Breast epithelium (tissue), 3 donors: ENCODE measurements at regions not wholly inside any gene's neighbourhood (a gene's known extent, or its start where the extent isn't known, plus 50 kb on each side); places are given as distances from the start of the nearest gene placed in this dataset.

Experiments used
- POLR2A ChIP-seq: fragments of 450-650 bp; IDR thresholded peaks from one replicate; pipeline ENCODE4 v1.6.1; 2016; ENCODE audit warnings: antibody characterized with exemption, mild to moderate bottlenecking, moderate library complexity
- POLR2AphosphoS5 ChIP-seq, 3 donors: sonication (generic); formaldehyde crosslinking; IDR thresholded peaks; one replicate each; pipeline ENCODE4 v1.6.1; 2017; ENCODE audit warnings: antibody characterized with exemption in 3 of 3
- TF ChIP-seq, protein P1 (sequence below), 3 donors: fragments of 450-650 bp; IDR thresholded peaks; one replicate each; pipeline ENCODE4 v1.5.1; 2016 to 2017; ENCODE audit warnings: antibody characterized with exemption in 3 of 3, mild to moderate bottlenecking in 3 of 3, moderate library complexity in 3 of 3

DNA sequence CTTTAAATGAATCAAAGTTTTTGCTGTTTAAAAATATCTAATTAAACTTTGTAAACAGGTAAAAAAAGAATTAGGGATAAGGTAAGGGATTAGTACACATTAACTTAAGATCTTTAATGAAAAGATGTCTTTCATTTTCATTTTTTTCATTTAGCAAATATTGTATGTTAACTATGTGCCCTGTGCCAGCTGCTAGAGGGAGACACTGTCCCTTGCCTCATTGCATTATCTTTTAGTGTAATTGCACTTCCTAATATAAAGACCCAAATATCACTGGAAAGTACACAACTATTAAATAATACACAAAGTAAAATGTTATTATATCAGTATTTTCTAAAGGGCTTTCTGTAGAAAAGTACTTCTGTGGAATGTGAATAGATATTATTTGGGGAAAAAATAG, 102.7 kb downstream of the GPR37 start:
- TF ChIP-seq, protein P1, sequence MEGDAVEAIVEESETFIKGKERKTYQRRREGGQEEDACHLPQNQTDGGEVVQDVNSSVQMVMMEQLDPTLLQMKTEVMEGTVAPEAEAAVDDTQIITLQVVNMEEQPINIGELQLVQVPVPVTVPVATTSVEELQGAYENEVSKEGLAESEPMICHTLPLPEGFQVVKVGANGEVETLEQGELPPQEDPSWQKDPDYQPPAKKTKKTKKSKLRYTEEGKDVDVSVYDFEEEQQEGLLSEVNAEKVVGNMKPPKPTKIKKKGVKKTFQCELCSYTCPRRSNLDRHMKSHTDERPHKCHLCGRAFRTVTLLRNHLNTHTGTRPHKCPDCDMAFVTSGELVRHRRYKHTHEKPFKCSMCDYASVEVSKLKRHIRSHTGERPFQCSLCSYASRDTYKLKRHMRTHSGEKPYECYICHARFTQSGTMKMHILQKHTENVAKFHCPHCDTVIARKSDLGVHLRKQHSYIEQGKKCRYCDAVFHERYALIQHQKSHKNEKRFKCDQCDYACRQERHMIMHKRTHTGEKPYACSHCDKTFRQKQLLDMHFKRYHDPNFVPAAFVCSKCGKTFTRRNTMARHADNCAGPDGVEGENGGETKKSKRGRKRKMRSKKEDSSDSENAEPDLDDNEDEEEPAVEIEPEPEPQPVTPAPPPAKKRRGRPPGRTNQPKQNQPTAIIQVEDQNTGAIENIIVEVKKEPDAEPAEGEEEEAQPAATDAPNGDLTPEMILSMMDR (IDR thresholded peaks at IDR 0.05), result no peak
- TF ChIP-seq POLR2A (no peak), POLR2AphosphoS5 (IDR thresholded peaks at IDR 0.05) (no peak)
